GM06990 (cell line): ENCODE measurements at regions not wholly inside any gene's neighbourhood (a gene's known extent, or its start where the extent isn't known, plus 50 kb on each side); places are given as distances from the start of the nearest gene placed in this dataset.

Source experiments
- DNase-seq: peaks from one replicate; pipeline ENCODE4 v3.0.0-alpha.2; 2011; ENCODE audit not compliant: insufficient read length; ENCODE audit errors: extremely low read depth
- H3K27me3 ChIP-seq: replicated peaks from 2 replicates; pipeline ENCODE4 v1.6.0; 2011; ENCODE audit warnings: low read length; ENCODE audit not compliant: control insufficient read depth, insufficient read depth
- H3K36me3 ChIP-seq: 2 replicates; pipeline ENCODE4 v1.5.1; 2011; ENCODE audit warnings: low read length; ENCODE audit not compliant: control insufficient read depth, insufficient read depth
- H3K4me3 ChIP-seq: replicated peaks from 2 replicates; pipeline ENCODE4 v1.5.1; 2011; ENCODE audit warnings: low read depth, mild to moderate bottlenecking, control low read depth, low read length
- CTCF ChIP-seq: IDR thresholded peaks from 2 replicates; pipeline ENCODE4 v1.5.1; 2011; ENCODE audit warnings: low read length, control low read depth, mild to moderate bottlenecking, inconsistent platforms; ENCODE audit not compliant: insufficient read depth, poor library complexity, severe bottlenecking

DNA sequence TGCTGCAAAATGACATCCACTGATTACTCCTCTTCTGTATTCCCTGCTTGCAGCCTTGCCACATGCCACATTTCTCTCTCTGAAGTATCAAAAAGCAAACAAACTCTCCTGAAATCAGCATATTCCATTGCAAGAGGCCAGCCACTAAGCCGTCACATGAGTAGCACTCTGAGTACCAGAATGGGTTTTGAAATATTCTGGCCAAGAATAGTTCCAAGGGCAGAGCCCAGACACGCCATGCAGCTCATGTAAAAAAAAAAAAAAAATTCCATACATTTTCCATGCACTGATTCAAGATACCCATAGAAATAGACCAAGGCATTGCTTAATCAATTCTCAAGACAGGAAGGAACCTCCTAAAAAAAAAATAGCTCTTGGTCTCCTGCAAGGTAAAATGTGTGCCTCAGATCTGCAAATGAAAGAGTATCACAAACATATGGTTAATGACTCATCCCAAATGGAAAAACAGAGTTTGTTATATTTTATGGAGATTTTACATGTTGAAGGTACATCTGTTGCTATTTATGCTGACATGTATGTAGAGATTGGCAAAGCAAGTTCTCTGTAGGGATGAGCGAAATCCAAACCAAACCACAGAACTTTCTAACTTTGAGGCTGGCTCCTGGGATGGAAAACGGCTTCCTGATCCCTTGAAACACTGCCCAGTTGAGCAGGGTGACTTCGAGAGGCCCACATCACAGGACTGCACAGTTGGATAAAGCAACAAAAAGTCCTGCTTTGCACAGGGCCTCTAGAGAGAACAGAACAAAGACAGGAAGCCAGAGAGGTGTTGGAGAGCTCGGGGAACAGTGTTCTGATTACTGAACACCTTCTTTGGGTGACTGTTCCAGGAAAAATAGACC is 346.2 kb downstream of the ZNF521 start:
- Histone ChIP-seq H3K27me3 (no peaks in the 10 kb centered on the region; the same call in 1 of the 2 replicates), H3K4me3 (no peak overlapping the region), H3K36me3 (no peaks in the 10 kb centered on the region)
- TF ChIP-seq CTCF = no peak
- DNase-seq = no peak

DNA sequence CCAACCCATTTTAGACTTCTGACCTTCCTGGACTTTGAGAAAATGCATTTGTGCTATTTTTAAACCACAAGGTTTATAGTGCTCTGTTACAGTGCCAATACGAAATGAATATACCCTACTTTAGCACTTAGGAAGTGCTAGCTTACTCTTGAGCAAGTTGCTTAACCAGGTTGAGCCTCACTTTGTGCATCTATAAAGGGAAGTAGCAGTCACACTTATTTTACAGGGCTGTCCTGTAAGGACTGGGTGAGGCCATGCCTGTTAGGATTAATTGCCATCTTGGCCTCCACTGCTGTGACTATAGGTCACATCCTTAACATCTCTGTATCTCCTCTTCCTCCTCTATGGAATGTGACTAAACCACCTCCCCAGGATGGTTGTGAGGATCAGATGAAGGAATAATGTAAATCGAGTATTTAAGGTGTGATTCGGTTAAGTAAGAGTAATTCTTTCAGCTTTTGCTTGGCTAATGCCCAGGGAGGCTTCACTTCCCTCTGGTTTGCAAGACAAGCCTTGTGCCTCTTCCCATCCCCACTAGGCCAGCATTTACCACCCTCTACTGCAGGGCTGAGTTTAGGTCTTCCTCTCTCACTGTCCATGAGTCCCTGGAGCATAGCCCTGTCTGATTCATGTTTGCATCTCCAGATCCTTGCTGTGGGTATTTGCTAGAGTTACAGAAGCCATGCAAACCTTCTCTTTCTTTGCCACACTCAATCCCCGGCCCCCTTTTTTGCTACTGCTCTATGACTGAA is 341.2 kb downstream of the ZNF521 start:
- no peak for DNase-seq
- TF ChIP-seq CTCF = no peak
- H3K27me3 ChIP-seq = no peaks in the 10 kb centered on the region

More for the DNA sequence above, 341.2 kb downstream of the ZNF521 start:
- no peaks in the 10 kb centered on the region for H3K36me3 ChIP-seq
- no peak overlapping the region for H3K4me3 ChIP-seq
